Panc1 (cell line): ENCODE measurements at regions not wholly inside any gene's neighbourhood (a gene's known extent, or its start where the extent isn't known, plus 50 kb on each side); places are given as distances from the start of the nearest gene placed in this dataset.

Source experiments
- ATAC-seq: fragments of 200-7000 bp; cut with Tn5 transposase; 2 replicates; pipeline ENCODE4 v1.9.1; 2020; ENCODE audit warnings: mild to moderate bottlenecking, moderate library complexity
- BruUV-seq: library from RNA; stranded (reverse); fragments of 400-500 nt; replicated peaks from 2 replicates; lab custom pipeline; 2021; lab: Mats Ljungman, UMichigan
- CTCF ChIA-PET: fragments of 300-600 bp; sonication (Branson Sonifier 250); formaldehyde crosslinking; loops from one replicate; lab custom pipeline; 2022; ENCODE audit warnings: antibody characterized with exemption; lab: Charles Lee
- POLR2A ChIA-PET: fragments of 300-600 bp; sonication (Branson Sonifier 250); formaldehyde crosslinking; loops from one replicate; lab custom pipeline; 2022; ENCODE audit warnings: antibody characterized with exemption; lab: Charles Lee
- DNase-seq: peaks from one replicate; pipeline ENCODE4 v3.0.0-alpha.2; 2010; ENCODE audit warnings: low read depth, low spot score
- H3K27ac ChIP-seq: 2 replicates; pipeline ENCODE4 v1.5.1; 2011; ENCODE audit warnings: mild to moderate bottlenecking, low read length, inconsistent platforms
- H3K27me3 ChIP-seq: fragments of 200-500 bp; sonication (Bioruptor generic); 2 replicates; pipeline ENCODE4 v1.6.0; 2014; ENCODE audit warnings: low read length, inconsistent platforms; ENCODE audit not compliant: control insufficient read depth, insufficient read depth
- H3K36me3 ChIP-seq: fragments of 200-500 bp; sonication (Bioruptor generic); 2 replicates; pipeline ENCODE4 v1.5.1; 2014; ENCODE audit warnings: inconsistent platforms, mild to moderate bottlenecking, low read length, moderate library complexity; ENCODE audit not compliant: control insufficient read depth, insufficient read depth
- H3K4me1 ChIP-seq: 2 replicates; pipeline ENCODE4 v1.5.1; 2011; ENCODE audit warnings: inconsistent platforms, mild to moderate bottlenecking, low read length, moderate library complexity; ENCODE audit not compliant: control insufficient read depth, insufficient read depth
- H3K4me3 ChIP-seq, 2 experiments: 2 replicates each; pipeline ENCODE4 v1.5.1; 2011 to 2012; ENCODE audit warnings: low read depth in 2 of 2, low read length in 2 of 2, mild to moderate bottlenecking in 2 of 2, inconsistent platforms in 1 of 2, moderate library complexity in 1 of 2
- H3K9me3 ChIP-seq: fragments of 200-500 bp; sonication (Bioruptor generic); 2 replicates; pipeline ENCODE4 v1.5.1; 2014; ENCODE audit warnings: low read depth, mild to moderate bottlenecking, inconsistent platforms, low read length, moderate library complexity; ENCODE audit not compliant: control insufficient read depth, insufficient read depth
- CTCF ChIP-seq: fragments of 450-650 bp; IDR thresholded peaks from 2 replicates; pipeline ENCODE4 v1.5.1; 2017; ENCODE audit warnings: mild to moderate bottlenecking
- POLR2AphosphoS5 ChIP-seq: IDR thresholded peaks from 2 replicates; pipeline ENCODE4 v1.6.1; 2012; ENCODE audit warnings: mild to moderate bottlenecking, low read depth, low read length, moderate library complexity
- REST ChIP-seq, 2 experiments: IDR thresholded peaks; 2 replicates each; pipeline ENCODE4 v1.6.1; 2011 to 2012; ENCODE audit warnings: low read depth in 2 of 2, control low read depth in 1 of 2, low read length in 1 of 2, mild to moderate bottlenecking in 1 of 2, moderate library complexity in 1 of 2; ENCODE audit not compliant: insufficient read depth in 1 of 2
- SIN3A ChIP-seq: IDR thresholded peaks from 2 replicates; pipeline ENCODE4 v1.6.1; 2012; ENCODE audit warnings: low read depth, mild to moderate bottlenecking, low read length, moderate library complexity, borderline replicate concordance; ENCODE audit not compliant: insufficient read depth
- TCF7L2 ChIP-seq: IDR thresholded peaks from 2 replicates; pipeline ENCODE4 v1.6.1; 2011; ENCODE audit warnings: mild to moderate bottlenecking, low read depth, low read length, inconsistent platforms
- in situ Hi-C: cut with HindIII; loops from 2 replicates; pipeline ENCODE4 v1.10.0; 2016; ENCODE audit warnings: low sequenced_read_pairs, low pct_unique_long_range_greater_than_20kb
- intact Hi-C: fragments of 100-400 bp; cut with micrococcal nuclease; formaldehyde crosslinking; loops from one replicate; pipeline ENCODE4 v1.10.0; 2022; ENCODE audit not compliant: unreplicated experiment

- CTCF ChIA-PET, result no interaction called here
- TF ChIP-seq REST (IDR thresholded peaks at IDR 0.05; ENCODE audit: insufficient read depth in 1 of 2, low read depth in 2 of 2, low read length in 1 of 2) (no peak), POLR2AphosphoS5 (no peak)
- no TSS peak for BruUV-seq
- POLR2A ChIA-PET, result no interaction called here
- no peaks in the 10 kb centered on the region for H3K4me1 ChIP-seq
- H3K4me3 ChIP-seq, result no peak overlapping the region
- in situ Hi-C loops (no loop called here), intact Hi-C loops (no loop called here)
- H3K36me3 ChIP-seq, result no peaks in the 10 kb centered on the region
- ATAC-seq, result no peak
- no peak for DNase-seq
- no peaks in the 10 kb centered on the region for H3K27me3 ChIP-seq
- no peak overlapping the region for H3K27ac ChIP-seq
- H3K9me3 ChIP-seq, result no peaks in the 10 kb centered on the region
Measured at GRCh38 chr13:54606944-54607343, 1578.3 kb downstream of the OLFM4 start.

- ATAC-seq (no peak), DNase-seq (no peak)
- Histone ChIP-seq H3K36me3 (no peaks in the 10 kb centered on the region), H3K4me1 (no peaks in the 10 kb centered on the region), H3K27ac (no peak overlapping the region), H3K4me3 (no peak overlapping the region), H3K9me3 (no peaks in the 10 kb centered on the region), H3K27me3 (no peaks in the 10 kb centered on the region)
- no TSS peak for BruUV-seq
- POLR2A ChIA-PET, result no interaction called here
- TF ChIP-seq SIN3A (no peak), CTCF (no peak), POLR2AphosphoS5 (no peak), REST (IDR thresholded peaks at IDR 0.05; ENCODE audit: insufficient read depth in 1 of 2, low read depth in 2 of 2, low read length in 1 of 2) (no peak), TCF7L2 (no peak)
- CTCF ChIA-PET, result no interaction called here
- intact Hi-C loops, result no loop called here
- in situ Hi-C loops, result no loop called here
Measured at GRCh38 chr13:54607421-54607820, 1578.8 kb downstream of the OLFM4 start.
